WI38 (cell line): ENCODE measurements at regions not wholly inside any gene's neighbourhood (a gene's known extent, or its start where the extent isn't known, plus 50 kb on each side); places are given as distances from the start of the nearest gene placed in this dataset.

Experiments used
- H3K4me3 ChIP-seq: 2 replicates; pipeline ENCODE4 v1.5.1; 2011; ENCODE audit warnings: low read depth, mild to moderate bottlenecking, control low read depth, low read length
- TF ChIP-seq, protein P1 (sequence below): IDR thresholded peaks from 2 replicates; pipeline ENCODE4 v1.5.1; 2012; ENCODE audit warnings: low read depth, mild to moderate bottlenecking, control low read depth, low read length

- TF ChIP-seq, protein P1, sequence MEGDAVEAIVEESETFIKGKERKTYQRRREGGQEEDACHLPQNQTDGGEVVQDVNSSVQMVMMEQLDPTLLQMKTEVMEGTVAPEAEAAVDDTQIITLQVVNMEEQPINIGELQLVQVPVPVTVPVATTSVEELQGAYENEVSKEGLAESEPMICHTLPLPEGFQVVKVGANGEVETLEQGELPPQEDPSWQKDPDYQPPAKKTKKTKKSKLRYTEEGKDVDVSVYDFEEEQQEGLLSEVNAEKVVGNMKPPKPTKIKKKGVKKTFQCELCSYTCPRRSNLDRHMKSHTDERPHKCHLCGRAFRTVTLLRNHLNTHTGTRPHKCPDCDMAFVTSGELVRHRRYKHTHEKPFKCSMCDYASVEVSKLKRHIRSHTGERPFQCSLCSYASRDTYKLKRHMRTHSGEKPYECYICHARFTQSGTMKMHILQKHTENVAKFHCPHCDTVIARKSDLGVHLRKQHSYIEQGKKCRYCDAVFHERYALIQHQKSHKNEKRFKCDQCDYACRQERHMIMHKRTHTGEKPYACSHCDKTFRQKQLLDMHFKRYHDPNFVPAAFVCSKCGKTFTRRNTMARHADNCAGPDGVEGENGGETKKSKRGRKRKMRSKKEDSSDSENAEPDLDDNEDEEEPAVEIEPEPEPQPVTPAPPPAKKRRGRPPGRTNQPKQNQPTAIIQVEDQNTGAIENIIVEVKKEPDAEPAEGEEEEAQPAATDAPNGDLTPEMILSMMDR: no peak
Observed at GRCh38 chr17:77675411-77675810, 283.1 kb upstream of the TNRC6C start.

GRCh38 chr17:77675816-77676215, 282.7 kb upstream of the TNRC6C start:
- TF ChIP-seq, protein P1: no peak
- no peak overlapping the region for H3K4me3 ChIP-seq

More at GRCh38 chr17:77675411-77675810, 283.1 kb upstream of the TNRC6C start:
- H3K4me3 ChIP-seq: no peak overlapping the region

GRCh38 chr17:77676237-77676661, 282.3 kb upstream of the TNRC6C start:
- TF ChIP-seq, protein P1: no peak
- no peak overlapping the region for H3K4me3 ChIP-seq

DNA sequence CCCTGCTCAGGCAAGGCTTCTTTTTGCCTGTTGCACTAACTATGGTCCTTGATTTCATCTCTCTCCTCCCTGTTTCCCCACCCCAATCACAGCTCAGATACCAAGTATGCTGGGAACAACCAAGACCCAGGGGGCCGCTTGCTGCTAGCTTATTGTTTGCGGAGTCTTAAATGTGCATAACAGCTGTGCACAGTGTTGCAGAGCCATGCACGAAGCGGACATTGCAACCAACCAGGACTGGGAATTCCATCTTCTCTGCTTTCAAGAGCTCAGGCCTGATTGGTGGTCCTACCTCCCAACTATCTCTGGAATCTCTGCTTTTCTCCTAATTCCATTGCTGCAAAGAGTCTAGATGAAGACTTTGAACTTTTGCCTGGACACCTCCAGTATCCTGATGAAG, 281.3 kb upstream of the TNRC6C start:
- TF ChIP-seq, protein P1: no peak
- H3K4me3 ChIP-seq: no peak overlapping the region

GRCh38 chr17:77677630-77678029, 280.9 kb upstream of the TNRC6C start:
- TF ChIP-seq, protein P1: no peak
- no peak overlapping the region for H3K4me3 ChIP-seq

GRCh38 chr17:77679589-77679988, 278.9 kb upstream of the TNRC6C start:
- TF ChIP-seq, protein P1: no peak
- H3K4me3 ChIP-seq: no peak overlapping the region

GRCh38 chr17:77681861-77682260, 276.6 kb upstream of the TNRC6C start:
- no peak overlapping the region for H3K4me3 ChIP-seq
- TF ChIP-seq, protein P1: no peak
